Cardiac muscle cell (in vitro differentiated cells and primary cell): ENCODE measurements at regions not wholly inside any gene's neighbourhood (a gene's known extent, or its start where the extent isn't known, plus 50 kb on each side); places are given as distances from the start of the nearest gene placed in this dataset.

Source experiments
- DNase-seq, 2 donors: peaks; one replicate each; pipeline versions ENCODE4 v3.0.0 to v3.0.0-alpha.2; 2010 to 2017; ENCODE audit warnings: low read depth in 1 of 2, low spot score in 1 of 2
- H3K27ac ChIP-seq: fragments of 200-600 bp; sonication (generic); 2 replicates; pipeline ENCODE4 v1.5.1; 2016
- H3K27me3 ChIP-seq: fragments of 200-600 bp; sonication (generic); 2 replicates; pipeline ENCODE4 v1.6.0; 2016; ENCODE audit warnings: control low read depth
- H3K36me3 ChIP-seq: fragments of 200-600 bp; sonication (generic); 2 replicates; pipeline ENCODE4 v1.5.1; 2016; ENCODE audit warnings: control low read depth
- H3K4me1 ChIP-seq: fragments of 200-600 bp; sonication (generic); 2 replicates; pipeline ENCODE4 v1.8.1; 2017; ENCODE audit warnings: low read depth, mild to moderate bottlenecking, mixed run types
- H3K4me3 ChIP-seq: fragments of 200-600 bp; sonication (generic); 2 replicates; pipeline ENCODE4 v1.5.1; 2016; ENCODE audit warnings: mild to moderate bottlenecking
- H3K9me3 ChIP-seq: fragments of 200-600 bp; sonication (generic); 2 replicates; pipeline ENCODE4 v1.5.1; 2017; ENCODE audit warnings: low read depth, mild to moderate bottlenecking, control low read depth
- TF ChIP-seq, protein P1 (sequence below): IDR thresholded peaks from 2 replicates; pipeline ENCODE4 v1.5.1; 2012; ENCODE audit warnings: low read depth, mild to moderate bottlenecking, low read length

DNA sequence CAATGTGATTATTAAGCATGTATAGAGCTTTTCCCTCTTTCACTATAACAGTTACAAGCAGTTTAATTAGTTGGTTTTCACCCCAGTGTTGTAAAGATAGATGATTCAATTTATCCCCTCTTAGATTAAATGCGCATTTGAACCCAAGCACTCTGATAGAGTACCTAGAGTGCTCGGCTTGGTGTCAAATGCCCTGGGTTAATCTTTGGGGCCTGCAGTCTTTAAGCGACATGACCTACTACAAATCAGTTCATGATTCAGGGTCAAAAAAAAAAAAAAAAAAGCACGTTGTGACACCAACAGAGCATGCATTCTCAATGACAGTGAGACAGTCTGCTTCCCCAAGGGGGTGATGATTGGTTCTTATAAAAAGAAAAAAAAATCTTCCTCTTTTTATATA lies 375.3 kb downstream of the BRINP1 start:
- no peak for DNase-seq

DNA sequence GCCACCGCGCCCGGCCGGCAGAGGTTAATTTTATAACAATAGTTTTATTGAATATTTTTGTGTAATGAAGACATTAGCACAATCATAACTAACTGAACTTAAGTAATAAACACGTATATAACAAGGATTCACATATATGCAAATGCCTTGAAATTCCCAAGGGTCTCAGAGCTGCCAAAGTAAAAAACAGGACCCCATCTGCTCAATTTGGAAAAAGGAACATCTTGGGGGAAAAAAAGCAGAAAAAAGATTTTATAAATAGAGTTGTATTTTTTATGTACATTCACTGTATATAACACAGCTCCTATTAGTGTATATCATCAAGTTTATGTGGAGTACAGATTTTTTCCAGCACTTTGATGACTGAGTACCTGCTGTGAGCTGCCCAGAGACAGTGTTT lies 366.7 kb downstream of the BRINP1 start:
- DNase-seq: no peak
- no peak overlapping the region for H3K4me3 ChIP-seq
- no peaks in the 10 kb centered on the region for H3K27me3 ChIP-seq
- TF ChIP-seq, protein P1, sequence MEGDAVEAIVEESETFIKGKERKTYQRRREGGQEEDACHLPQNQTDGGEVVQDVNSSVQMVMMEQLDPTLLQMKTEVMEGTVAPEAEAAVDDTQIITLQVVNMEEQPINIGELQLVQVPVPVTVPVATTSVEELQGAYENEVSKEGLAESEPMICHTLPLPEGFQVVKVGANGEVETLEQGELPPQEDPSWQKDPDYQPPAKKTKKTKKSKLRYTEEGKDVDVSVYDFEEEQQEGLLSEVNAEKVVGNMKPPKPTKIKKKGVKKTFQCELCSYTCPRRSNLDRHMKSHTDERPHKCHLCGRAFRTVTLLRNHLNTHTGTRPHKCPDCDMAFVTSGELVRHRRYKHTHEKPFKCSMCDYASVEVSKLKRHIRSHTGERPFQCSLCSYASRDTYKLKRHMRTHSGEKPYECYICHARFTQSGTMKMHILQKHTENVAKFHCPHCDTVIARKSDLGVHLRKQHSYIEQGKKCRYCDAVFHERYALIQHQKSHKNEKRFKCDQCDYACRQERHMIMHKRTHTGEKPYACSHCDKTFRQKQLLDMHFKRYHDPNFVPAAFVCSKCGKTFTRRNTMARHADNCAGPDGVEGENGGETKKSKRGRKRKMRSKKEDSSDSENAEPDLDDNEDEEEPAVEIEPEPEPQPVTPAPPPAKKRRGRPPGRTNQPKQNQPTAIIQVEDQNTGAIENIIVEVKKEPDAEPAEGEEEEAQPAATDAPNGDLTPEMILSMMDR: no peak
- no peaks in the 10 kb centered on the region for H3K9me3 ChIP-seq
- no peaks in the 10 kb centered on the region for H3K36me3 ChIP-seq
- H3K4me1 ChIP-seq: peaks cover 17% of the 10 kb centered on the region
- H3K27ac ChIP-seq: no peak overlapping the region

More for the DNA sequence above, 375.3 kb downstream of the BRINP1 start:
- TF ChIP-seq, protein P1: no peak
- H3K4me1 ChIP-seq: peaks cover 19% of the 10 kb centered on the region
- no peak overlapping the region for H3K27ac ChIP-seq
- no peaks in the 10 kb centered on the region for H3K36me3 ChIP-seq
- H3K9me3 ChIP-seq: no peaks in the 10 kb centered on the region
- no peak overlapping the region for H3K4me3 ChIP-seq
- H3K27me3 ChIP-seq: no peaks in the 10 kb centered on the region

DNA sequence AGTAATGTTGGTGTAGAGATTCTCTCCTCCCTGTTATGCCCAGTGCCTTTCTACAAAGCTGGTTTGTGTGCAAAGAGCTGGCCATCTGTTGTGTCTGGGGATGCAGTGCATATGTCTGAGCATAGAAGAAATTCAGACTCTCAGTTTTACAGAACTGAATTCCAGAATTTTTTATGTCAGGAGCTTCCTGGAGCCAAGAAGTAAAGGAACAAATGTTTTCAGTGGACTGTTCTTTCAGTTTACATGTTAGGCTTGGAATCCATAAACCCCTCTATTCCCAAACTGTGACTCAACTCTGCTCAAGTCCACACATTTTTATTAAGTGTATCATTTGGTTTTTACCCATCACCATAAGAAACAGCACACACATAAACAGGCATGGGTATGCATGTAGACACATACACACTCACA lies 366.0 kb downstream of the BRINP1 start:
- TF ChIP-seq, protein P1: no peak
- Histone ChIP-seq H3K9me3 (no peaks in the 10 kb centered on the region), H3K4me3 (no peak overlapping the region), H3K4me1 (peaks cover 17% of the 10 kb centered on the region), H3K27ac (peak overlapping the region; percentile 11), H3K27me3 (no peaks in the 10 kb centered on the region), H3K36me3 (no peaks in the 10 kb centered on the region)
- no peak for DNase-seq

DNA sequence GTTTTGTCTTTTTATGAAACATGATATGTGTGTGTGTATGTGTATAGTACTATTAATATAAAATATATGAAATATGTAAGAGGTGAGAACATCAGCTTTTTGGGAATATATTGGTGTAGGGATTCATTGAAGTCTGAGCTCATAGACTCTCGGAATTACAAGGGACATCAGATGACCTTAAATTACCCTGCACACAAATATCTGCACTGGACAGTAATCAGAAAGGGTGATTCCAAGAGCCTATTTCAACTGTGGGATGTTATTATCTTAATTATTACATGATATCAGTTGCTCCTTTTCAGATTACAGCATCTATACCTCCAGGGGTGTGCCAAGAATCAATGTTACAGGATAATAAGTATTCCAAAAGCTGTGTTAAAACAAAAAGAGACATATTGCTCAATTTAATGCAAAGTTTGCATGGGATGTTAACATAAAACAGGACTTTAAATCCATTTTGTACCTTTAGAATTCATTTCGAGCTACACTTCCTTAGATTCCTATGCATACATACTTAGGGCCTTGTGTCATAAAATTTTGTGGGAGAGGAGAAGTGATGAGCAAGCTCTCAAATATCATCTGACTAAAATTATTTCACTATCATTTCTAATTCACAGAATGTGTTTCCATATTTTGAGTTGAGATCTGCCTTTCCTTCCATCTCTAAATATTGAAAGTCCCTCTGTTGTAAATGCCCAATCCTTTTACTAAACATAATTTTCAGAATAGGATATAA lies 365.2 kb downstream of the BRINP1 start:
- Histone ChIP-seq H3K27me3 (no peaks in the 10 kb centered on the region), H3K4me3 (no peak overlapping the region), H3K9me3 (no peaks in the 10 kb centered on the region), H3K36me3 (no peaks in the 10 kb centered on the region), H3K27ac (peak overlapping the region; percentile 90), H3K4me1 (peaks cover 17% of the 10 kb centered on the region)
- TF ChIP-seq, protein P1: no peak
- DNase-seq: no peak

DNA sequence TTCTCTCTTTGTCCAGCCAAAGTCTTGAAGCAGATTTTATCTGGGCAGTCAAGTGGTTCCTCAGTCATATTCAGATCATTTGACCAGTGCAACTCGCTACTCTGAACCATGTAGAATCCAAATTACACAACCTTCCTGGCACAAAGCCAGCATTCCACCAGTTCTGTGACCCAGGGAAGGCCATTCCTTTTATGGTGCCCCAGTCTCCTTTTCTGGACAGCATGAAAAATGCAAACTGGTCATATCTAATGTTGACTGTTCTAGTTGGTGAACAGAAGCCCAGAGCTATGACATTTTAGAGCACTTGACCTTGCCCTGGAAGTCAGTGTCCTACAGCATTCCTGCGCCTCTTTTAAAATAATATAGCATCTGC lies 364.6 kb downstream of the BRINP1 start:
- TF ChIP-seq, protein P1: no peak
- Histone ChIP-seq H3K9me3 (no peaks in the 10 kb centered on the region), H3K4me1 (peaks cover 17% of the 10 kb centered on the region), H3K36me3 (no peaks in the 10 kb centered on the region), H3K27me3 (no peaks in the 10 kb centered on the region), H3K27ac (peak overlapping the region; percentile 90), H3K4me3 (no peak overlapping the region)
- DNase-seq: peak; percentile 3 to 89

DNA sequence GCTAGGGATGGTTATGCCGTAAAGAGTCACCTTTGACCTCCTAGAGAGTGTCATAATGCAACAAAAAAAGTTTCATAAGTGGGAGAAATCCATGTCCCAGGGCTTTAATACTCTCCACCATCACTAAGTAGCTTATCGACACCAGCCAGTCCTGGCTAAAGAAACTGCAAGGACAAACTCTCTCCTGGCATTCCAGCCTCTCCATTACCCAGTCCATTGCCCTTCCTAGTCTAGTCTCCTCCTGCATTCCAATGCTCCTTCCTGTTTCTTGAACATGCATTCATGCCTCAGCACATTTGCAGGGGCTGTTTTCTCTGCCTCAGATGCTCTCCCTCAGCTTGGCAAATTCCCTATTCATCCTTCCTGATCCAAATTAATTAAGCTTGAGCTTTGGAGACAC lies 364.1 kb downstream of the BRINP1 start:
- H3K4me3 ChIP-seq: no peak overlapping the region
- no peaks in the 10 kb centered on the region for H3K27me3 ChIP-seq
- no peaks in the 10 kb centered on the region for H3K36me3 ChIP-seq
- peaks cover 17% of the 10 kb centered on the region for H3K4me1 ChIP-seq
- peak in 1 of 2 donors; percentile 44 for DNase-seq
- H3K27ac ChIP-seq: peak overlapping the region; percentile 90
- TF ChIP-seq, protein P1: no peak
- H3K9me3 ChIP-seq: no peaks in the 10 kb centered on the region
